Endothelial cell of umbilical vein (primary cell): ENCODE measurements at regions not wholly inside any gene's neighbourhood (a gene's known extent, or its start where the extent isn't known, plus 50 kb on each side); places are given as distances from the start of the nearest gene placed in this dataset.

Source experiments
- BruUV-seq: library from RNA; stranded (reverse); fragments of 400-500 nt; replicated peaks from 2 replicates; lab custom pipeline; 2021; lab: Mats Ljungman, UMichigan
- CTCF ChIA-PET: fragments of 300-600, 350-600 bp; sonication (Branson Sonifier 250); formaldehyde crosslinking; loops from one replicate; lab custom pipeline; 2021; ENCODE audit warnings: antibody characterized with exemption, inconsistent platforms; lab: Charles Lee
- POLR2A ChIA-PET: fragments of 300-600, 350-600 bp; sonication (Branson Sonifier 250); formaldehyde crosslinking; loops from one replicate; lab custom pipeline; 2021; ENCODE audit warnings: antibody characterized with exemption, inconsistent platforms; lab: Charles Lee
- DNase-seq: peaks from one replicate; pipeline ENCODE4 v3.0.0-alpha.2; 2011; ENCODE audit warnings: low read depth, low spot score
- FAIRE-seq: peaks from 2 replicates; lab custom pipeline; 2011; peaks lifted over from hg19 to GRCh38; lab: Jason Lieb, UNC
- H2AFZ ChIP-seq: 2 replicates; pipeline ENCODE4 v1.6.0; 2012; ENCODE audit warnings: low read depth, low read length, control low read depth, inconsistent platforms
- H3K27ac ChIP-seq: 2 replicates; pipeline ENCODE4 v1.5.1; 2011; ENCODE audit warnings: low read depth, mild to moderate bottlenecking, control low read depth, low read length, moderate library complexity; ENCODE audit not compliant: insufficient read depth
- H3K27me3 ChIP-seq, 2 experiments: 2 replicates each; pipeline versions ENCODE4 v1.6.0 to v1.6.1; 2011; ENCODE audit warnings: low read length in 2 of 2, mixed read lengths in 1 of 2; ENCODE audit not compliant: control insufficient read depth in 2 of 2, insufficient read depth in 2 of 2
- H3K36me3 ChIP-seq, 2 experiments: 2 replicates in 1 of 2; 3 replicates in 1 of 2; pipeline ENCODE4 v1.5.1; 2011; ENCODE audit warnings: low read length in 2 of 2, mild to moderate bottlenecking in 1 of 2, moderate library complexity in 1 of 2; ENCODE audit not compliant: control insufficient read depth in 2 of 2, insufficient read depth in 2 of 2; ENCODE audit errors: extremely low read depth in 1 of 2
- H3K4me1 ChIP-seq: 3 replicates; pipeline ENCODE4 v1.5.1; 2011; ENCODE audit warnings: mild to moderate bottlenecking, low read length; ENCODE audit not compliant: control insufficient read depth, insufficient read depth; ENCODE audit errors: extremely low read depth
- H3K4me2 ChIP-seq: 2 replicates; pipeline ENCODE4 v1.6.1; 2011; ENCODE audit warnings: low read length, control low read depth, mixed read lengths; ENCODE audit not compliant: insufficient read depth
- H3K4me3 ChIP-seq, 3 experiments: fragments of 200-600 bp in 1 of 3; sonication (generic), shearing (Covaris generic) in 1 of 3; replicated peaks in 1 of 3; 2 replicates each; pipeline ENCODE4 v1.5.1; 2011 to 2016; ENCODE audit warnings: control low read depth in 3 of 3, low read length in 3 of 3, mild to moderate bottlenecking in 2 of 3, inconsistent platforms in 1 of 3, low read depth in 1 of 3, moderate library complexity in 1 of 3; ENCODE audit not compliant: insufficient read depth in 1 of 3
- H3K79me2 ChIP-seq: 2 replicates; pipeline ENCODE4 v1.6.0; 2012; ENCODE audit warnings: low read length, inconsistent platforms; ENCODE audit not compliant: control insufficient read depth, insufficient read depth
- H3K9ac ChIP-seq: replicated peaks from 2 replicates; pipeline ENCODE3; 2011; ENCODE audit warnings: low read length, control low read depth; ENCODE audit not compliant: insufficient read depth; ENCODE audit errors: extremely low read depth
- H3K9me1 ChIP-seq: replicated peaks from 3 replicates; pipeline ENCODE4 v1.6.0; 2011; ENCODE audit warnings: mild to moderate bottlenecking, low read length; ENCODE audit not compliant: control insufficient read depth, insufficient read depth; ENCODE audit errors: extremely low read depth
- H3K9me3 ChIP-seq: replicated peaks from 2 replicates; pipeline ENCODE4 v1.5.1; 2012; ENCODE audit warnings: low read length, inconsistent platforms; ENCODE audit not compliant: control insufficient read depth, insufficient read depth
- H4K20me1 ChIP-seq: replicated peaks from 2 replicates; pipeline ENCODE3; 2011; ENCODE audit warnings: mild to moderate bottlenecking, low read length; ENCODE audit not compliant: control insufficient read depth, insufficient read depth; ENCODE audit errors: extremely low read depth
- CTCF ChIP-seq, 2 donors: IDR thresholded peaks; 1 replicate in 1 of 2; 2 replicates in 1 of 2; pipeline ENCODE4 v1.5.1; 2011; ENCODE audit warnings: low read length in 2 of 2, mild to moderate bottlenecking in 2 of 2, moderate library complexity in 2 of 2, control low read depth in 1 of 2, inconsistent platforms in 1 of 2, low read depth in 1 of 2; ENCODE audit not compliant: insufficient read depth in 1 of 2; ENCODE audit errors: extremely low read depth in 1 of 2
- EZH2 ChIP-seq: IDR thresholded peaks from 2 replicates; pipeline ENCODE4 v1.6.1; 2012; ENCODE audit warnings: borderline replicate concordance, low read depth, mild to moderate bottlenecking, moderate library complexity, low read length, inconsistent platforms; ENCODE audit not compliant: severe bottlenecking
- FOS ChIP-seq: IDR thresholded peaks from 2 replicates; pipeline ENCODE4 v1.6.1; 2011; ENCODE audit warnings: mild to moderate bottlenecking, low read length, moderate library complexity, borderline replicate concordance; ENCODE audit not compliant: insufficient read depth
- GATA2 ChIP-seq: IDR thresholded peaks from 2 replicates; pipeline ENCODE4 v1.7.0; 2011; ENCODE audit warnings: low read depth, mild to moderate bottlenecking, moderate library complexity, mixed read lengths, low read length; ENCODE audit not compliant: insufficient read length, insufficient read depth
- JUN ChIP-seq: IDR thresholded peaks from 2 replicates; pipeline ENCODE4 v1.6.1; 2011; ENCODE audit warnings: borderline replicate concordance, low read depth; ENCODE audit not compliant: insufficient read length, insufficient read depth
- MAX ChIP-seq: IDR thresholded peaks from 2 replicates; pipeline ENCODE4 v1.6.1; 2011; ENCODE audit not compliant: insufficient read depth, insufficient read length
- MYC ChIP-seq: IDR thresholded peaks from one replicate; pipeline ENCODE4 v1.6.1; 2011; ENCODE audit warnings: mild to moderate bottlenecking, low read depth, low read length
- POLR2A ChIP-seq: IDR thresholded peaks from 2 replicates; pipeline ENCODE4 v1.6.1; 2012; ENCODE audit warnings: low read depth, mild to moderate bottlenecking, control low read depth, low read length
- POLR2AphosphoS5 ChIP-seq: IDR thresholded peaks from 2 replicates; pipeline ENCODE4 v1.6.1; 2012; ENCODE audit warnings: low read depth, mild to moderate bottlenecking, control low read depth, low read length, moderate library complexity; ENCODE audit not compliant: insufficient read depth
- dilution Hi-C: fragments of 300-500 bp; cut with MboI; formaldehyde crosslinking; loops from one replicate; pipeline ENCODE4 v1.15.0; 2019; ENCODE audit warnings: low sequenced_read_pairs; ENCODE audit not compliant: extremely low pct_ligation_motif_present
- intact Hi-C: fragments of 100-400 bp; cut with micrococcal nuclease; formaldehyde crosslinking; loops from one replicate; pipeline ENCODE4 v1.10.0; 2022

- Histone ChIP-seq H3K36me3 (no peaks in the 10 kb centered on the region), H3K27me3 (peaks cover 1 to 2% of the 10 kb centered on the region in 2 experiments), H3K4me1 (no peaks in the 10 kb centered on the region), H3K79me2 (no peaks in the 10 kb centered on the region), H3K9me1 (no peaks in the 10 kb centered on the region), H3K9me3 (no peaks in the 10 kb centered on the region), H3K9ac (no peak overlapping the region), H2AFZ (no peak overlapping the region), H3K4me3 (no peak overlapping the region), H3K27ac (no peak overlapping the region), H4K20me1 (no peaks in the 10 kb centered on the region), H3K4me2 (no peak overlapping the region)
- no peak for TF ChIP-seq CTCF (IDR thresholded peaks at IDR 0.05; ENCODE audit: extremely low read depth in 1 of 2, insufficient read depth in 1 of 2, low read depth in 1 of 2, low read length in 2 of 2)
- TF ChIP-seq MAX, result no peak
- TF ChIP-seq POLR2AphosphoS5, result no peak
- no peak for TF ChIP-seq JUN
- TF ChIP-seq FOS, result no peak
- TF ChIP-seq EZH2, result no peak
- TF ChIP-seq MYC, result no peak
- no peak for TF ChIP-seq GATA2
- no peak for TF ChIP-seq POLR2A
- ChIA-PET CTCF (no interaction called here), POLR2A (no interaction called here)
- DNase-seq (no peak), FAIRE-seq (no peak)
- dilution Hi-C loops, result no loop called here
- intact Hi-C loops, result no loop called here
- BruUV-seq, result no TSS peak
Observed at GRCh38 chr6:137983269-137983668, 116.2 kb downstream of the TNFAIP3 start.
